Kidney tubule cell (primary cell): ENCODE measurements at regions not wholly inside any gene's neighbourhood (a gene's known extent, or its start where the extent isn't known, plus 50 kb on each side); places are given as distances from the start of the nearest gene placed in this dataset.

Experiments used
- DNase-seq: peaks from one replicate; pipeline ENCODE4 v3.0.0-alpha.2; 2018; ENCODE audit warnings: low spot score

DNA sequence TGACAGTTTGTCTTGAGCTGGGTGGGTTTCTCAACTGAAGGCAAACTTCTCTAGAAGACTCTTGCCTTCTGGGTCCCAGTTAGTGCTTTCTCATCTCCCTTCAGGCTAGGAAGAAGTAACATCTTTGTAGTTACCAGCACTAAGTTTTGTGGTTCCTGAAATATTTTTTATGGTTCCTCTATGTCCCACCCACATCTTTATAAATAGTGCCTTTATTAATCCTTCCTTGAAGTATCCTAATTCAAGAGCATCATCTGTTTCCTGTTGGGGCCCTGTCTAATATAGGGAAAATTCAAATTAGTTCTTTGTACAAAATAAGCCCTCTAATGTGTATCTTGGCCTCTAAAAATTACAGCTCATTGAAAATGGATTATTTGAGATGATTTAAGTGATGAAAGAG, 147.4 kb upstream of the MAOA start:
- no peak for DNase-seq

DNA sequence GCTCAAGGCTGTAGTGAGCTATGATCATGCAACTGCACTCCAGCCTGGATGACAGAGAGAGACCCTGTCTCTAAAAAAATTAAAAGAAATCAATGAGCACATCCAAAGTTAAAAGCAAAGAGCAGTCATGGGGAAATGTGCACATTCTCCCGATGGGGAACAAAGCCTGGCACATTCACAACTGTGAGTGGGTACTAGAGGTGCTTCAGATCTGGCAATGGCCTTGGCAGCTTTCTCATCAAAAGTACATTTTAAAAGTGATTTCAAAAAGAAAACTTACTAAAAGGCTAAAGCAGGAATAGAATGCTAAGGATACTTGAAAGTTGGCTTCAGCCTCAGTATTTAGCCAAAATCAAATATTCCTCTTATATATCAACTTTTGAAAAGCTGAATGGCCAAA, 145.9 kb upstream of the MAOA start:
- no peak for DNase-seq

DNA sequence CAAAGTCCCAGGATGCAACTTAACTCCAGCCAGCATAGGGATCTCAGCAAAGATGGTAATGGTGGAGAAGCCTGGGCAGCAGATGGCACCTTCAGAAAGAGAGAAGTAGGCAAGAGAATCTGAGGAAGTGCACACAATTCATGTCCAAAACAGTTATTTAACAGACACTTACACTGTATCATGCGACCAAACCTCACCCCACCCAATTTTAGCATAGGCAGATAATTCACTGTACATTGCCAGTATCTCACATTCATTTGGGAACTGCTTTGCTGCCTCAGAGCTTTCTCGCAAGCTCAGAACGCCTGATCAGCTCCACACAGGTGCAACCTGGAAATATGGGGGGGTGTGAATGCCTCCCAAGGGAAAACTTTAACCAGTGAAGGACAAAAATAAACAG, 143.0 kb upstream of the MAOA start:
- no peak for DNase-seq

DNA sequence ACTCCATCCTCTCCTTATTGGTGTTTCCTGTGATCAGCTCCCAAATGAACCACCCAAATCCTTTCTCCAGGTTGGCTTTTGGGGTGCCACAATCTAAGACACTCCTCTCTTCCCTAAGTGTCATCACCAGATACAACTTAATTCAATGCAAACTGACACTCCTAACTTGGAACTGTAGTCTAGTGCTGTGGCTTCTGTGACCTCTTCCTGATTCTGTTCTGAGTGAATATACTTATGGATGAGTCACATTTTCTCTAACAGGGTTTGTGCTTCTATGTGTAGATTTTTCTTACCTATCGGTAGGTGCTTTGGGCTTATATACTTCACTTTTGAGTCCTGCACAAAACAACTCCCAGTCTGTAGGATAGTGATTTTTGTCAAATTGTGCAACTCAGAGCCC, 141.3 kb upstream of the MAOA start:
- DNase-seq = no peak

DNA sequence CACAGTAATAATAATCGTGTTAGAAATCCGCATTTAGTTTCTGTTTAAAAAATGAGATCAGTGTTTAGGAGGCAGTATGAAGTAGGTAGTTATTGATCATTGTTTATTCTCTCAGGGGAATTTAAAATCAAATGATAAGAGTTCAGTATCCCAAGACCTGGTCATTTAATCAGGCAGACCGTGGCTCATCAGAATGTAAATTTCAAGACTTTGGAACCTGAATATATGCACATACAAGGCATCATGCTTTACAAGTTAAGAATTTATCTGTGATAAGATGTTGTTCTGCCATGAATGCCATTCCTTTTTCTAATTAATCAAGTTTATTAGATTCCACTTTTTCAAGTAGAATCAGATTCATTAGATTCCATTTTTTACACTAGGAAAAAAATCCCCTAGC, 133.5 kb upstream of the MAOA start:
- DNase-seq = no peak

DNA sequence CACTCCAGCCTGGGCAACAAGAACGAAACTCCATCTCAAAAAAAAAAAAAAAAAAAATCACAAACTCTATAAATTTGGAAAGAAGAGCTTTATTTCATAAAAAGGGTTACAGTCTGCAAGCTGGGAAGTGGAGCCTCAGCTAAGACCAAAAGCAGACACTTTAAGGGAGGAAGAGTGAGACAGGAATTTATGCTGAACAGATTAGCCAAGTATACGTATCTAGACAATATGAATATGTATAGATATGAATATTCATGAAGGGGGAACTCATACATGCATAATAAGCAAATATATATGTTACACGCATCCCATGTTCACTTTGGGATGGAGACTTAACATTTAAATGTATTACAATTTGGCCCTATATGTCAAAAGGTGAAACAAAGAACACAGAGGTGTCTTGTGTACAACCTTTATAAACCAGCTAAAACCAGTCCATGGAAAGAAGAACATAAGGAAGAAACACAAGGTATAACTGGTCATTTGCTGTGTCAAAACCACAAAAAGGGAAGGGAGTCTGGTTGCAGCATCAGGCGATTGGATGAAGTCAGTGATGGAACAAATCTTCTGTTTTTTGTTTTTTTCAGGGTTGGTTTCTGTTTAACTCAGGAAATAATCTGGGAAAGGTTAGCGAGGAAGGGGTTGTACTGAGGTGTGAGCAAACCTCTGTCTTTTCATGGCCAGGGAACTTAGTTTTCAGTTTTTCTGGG, 130.0 kb upstream of the MAOA start:
- no peak for DNase-seq

DNA sequence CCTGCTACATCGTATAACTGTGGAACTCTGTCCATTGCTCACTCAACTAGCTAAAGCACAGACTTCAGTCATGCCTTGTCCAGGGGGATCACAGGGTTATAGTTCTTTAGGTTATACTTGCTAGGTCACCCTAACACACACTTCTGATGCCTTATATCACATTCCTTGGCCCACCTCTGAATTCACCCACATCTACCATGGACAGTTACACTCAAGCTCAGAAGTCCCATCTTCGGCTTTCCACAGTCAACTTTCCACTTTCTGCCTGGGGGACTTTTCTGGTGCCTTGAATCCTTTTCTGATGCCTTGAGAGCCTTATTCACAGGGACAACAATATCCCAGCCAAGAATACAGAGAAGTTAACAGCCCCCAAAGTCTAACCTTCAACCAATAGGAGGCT, 129.2 kb upstream of the MAOA start:
- DNase-seq = no peak

DNA sequence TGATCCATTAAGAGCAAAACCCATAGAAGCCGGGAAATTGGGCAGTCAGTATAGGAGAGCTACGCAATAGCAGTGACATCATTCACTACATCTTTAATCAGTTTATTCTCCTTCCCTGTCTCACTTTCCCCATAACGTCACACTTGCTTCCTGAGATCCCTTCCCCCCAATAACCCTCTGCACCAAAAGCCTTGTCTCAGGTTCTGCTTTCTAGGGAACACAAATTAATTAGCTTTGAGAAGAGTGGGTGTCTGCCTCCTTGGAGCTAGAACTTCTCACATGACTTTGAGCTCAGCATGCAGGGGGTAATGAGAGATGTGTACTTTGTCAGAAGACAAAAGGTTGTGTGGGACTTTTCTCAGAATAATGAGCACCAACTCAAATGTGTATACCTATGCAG, 128.3 kb upstream of the MAOA start:
- no peak for DNase-seq

DNA sequence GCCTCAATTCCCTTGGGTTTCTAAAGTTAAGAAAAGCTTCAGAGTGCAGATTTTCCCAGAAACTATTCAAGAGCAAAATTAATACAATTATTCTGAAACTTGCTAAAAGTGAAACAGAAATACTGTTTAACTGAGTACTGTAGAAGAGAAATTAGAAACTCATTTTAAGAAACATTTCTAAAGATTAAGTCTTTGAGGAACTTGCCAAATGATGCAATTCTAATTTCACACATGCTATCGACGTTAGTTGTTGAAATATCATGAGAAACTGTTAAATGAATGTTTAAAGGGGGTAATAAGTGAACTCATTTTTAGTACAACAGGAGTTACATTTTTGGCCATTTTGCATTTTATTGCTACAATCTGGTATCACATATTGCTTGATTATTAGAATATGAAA, 125.3 kb upstream of the MAOA start:
- no peak for DNase-seq

DNA sequence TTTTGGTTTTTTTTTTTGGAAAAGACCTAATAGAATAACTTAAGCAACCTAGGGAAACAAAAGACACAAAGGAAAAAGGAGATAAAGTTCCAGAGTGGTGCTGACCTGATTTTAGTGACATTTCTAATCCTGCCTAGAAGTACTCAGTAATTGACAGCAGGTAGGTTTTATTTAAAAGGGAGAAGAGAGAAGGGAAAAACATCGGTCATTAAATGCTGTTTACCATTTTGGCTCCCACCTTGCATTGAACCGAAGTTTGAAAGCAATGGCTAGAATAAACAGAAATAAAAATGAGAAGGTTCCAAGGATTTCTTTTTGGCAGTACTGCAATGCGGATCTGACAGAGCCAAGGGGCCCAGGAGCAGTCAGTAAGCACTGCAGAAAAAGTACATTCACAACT, 115.8 kb upstream of the MAOA start:
- DNase-seq = no peak

DNA sequence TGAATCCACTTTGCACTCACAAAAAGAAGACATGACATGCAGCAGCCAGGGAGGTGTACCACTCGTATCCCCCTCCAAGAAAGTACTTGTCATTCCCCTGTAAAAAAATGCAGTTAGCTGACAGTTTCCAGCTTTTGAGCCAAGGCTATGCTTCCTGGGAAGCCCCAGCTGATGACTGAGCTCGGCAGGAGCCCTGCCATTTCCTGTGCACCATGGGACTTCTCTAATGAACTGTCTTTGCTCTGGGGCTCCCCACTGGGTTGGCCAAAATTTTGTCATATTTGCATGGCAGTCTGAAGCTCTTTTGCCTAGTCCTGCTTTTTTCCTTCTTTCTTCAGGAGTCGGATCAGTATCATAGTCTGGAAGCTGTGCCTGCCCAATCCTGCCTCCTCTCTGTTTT, 104.5 kb upstream of the MAOA start:
- peak; percentile 46 for DNase-seq

DNA sequence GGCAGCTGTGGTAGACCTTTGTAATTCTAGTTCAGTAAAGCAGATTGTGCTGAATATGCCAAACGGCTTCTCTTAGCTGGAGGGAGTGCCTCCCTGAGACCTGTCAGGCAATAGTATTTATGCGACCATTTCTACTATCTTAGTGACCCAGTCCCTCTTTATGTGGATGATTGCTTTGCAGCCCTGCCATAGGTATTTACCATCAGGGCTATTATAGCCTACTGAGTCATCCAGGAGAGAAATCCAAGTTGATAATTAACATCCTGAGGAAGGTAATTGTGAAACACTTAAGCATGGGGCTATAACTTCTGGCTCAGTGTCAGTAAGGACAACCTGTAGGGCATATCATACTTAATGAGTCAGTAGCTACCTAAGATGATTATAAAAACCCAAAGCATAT, 103.9 kb upstream of the MAOA start:
- DNase-seq = peak; percentile 84

DNA sequence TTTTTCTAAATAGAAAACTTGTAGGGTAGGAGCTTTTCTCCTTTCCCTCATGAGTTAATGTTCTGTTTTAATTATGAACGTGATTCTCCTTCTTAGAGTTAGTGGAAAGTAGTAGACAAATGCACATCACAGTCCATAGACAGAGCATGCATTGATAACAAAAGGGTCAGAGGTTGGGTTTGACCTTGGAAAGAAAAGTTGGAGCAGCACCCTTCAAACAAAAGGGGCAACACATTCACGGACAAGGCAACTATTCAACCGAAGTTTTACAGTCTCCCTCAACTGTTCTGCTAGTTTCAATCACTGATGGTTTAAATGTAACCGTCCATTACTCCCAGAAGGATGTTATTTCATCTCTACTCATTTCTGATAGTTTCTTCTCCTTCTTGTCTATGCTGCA, 103.4 kb upstream of the MAOA start:
- DNase-seq = no peak

DNA sequence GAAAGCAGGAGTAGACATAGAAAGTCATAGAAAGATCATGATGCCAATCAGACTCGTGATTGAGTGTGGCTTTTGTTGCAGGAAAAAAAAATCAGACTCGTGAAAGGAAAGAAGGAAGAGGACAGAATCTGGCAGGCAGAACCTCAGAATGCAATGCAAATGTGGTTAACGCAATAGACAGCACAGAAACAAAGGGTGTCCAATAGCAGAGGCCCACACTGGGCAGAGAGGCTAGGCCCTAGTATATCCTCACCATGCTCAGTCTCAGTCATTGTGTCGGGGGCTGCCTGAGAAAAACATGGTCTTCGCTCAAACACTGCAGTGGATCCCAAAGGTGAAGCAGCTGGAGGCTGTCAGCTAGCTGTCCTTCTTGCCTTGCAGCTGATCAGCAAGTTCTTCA, 102.8 kb upstream of the MAOA start:
- DNase-seq = no peak

DNA sequence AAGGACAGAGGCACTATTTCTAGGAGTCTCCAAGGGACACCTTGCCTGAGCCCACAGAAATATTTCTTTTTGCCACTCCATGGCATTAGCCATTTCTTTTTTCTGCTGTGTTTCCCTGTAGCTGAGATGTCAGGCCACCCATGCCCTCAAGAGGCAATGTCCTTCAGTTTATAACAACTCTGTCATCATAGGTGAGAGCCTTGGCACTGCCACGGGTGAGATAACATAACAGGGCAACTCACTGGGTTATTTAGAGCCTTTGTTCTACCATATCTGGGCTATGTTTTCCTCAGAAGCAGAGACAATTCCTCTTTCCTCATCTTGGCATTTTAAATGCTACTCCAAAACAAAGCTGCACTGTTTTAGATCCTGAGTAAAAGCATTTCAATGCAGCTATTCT, 99.9 kb upstream of the MAOA start:
- no peak for DNase-seq

DNA sequence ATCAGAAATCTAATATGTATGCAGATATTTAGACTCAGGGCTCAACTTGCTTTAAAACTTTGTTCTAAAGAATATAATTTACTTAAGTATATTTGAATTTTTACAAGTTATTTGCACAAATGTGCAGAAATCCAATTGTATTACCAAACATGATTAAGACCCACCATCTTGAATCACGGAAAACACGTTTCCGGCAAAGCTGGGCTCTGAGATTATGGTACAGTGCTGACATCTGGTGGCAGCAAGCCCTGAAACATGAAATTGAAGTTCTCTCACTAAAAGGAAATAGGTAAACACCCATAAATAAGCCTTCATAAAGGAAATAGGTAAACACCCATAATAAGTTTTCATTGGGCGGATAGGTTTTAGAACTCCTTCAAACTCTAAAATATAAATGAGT, 98.3 kb upstream of the MAOA start:
- DNase-seq = peak; percentile 63

DNA sequence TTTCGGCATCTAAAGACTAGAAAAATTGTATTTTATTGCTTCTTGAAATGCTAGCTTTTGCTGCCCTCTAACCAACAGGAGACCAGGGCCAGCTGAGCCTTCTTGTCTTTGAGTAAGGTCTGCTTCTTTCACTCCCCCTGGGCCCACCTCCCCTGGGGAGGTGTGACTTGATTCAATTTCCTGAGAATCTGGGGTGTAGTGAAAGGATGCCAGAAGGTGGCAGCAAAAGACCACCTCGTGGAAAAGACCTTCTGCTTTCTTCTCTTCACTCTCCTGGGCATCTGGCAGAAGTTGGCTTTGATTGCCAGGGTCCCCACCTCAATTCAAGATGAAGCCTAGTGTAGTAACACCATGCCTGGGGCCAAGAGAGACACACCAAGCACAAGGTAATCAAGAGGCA, 96.5 kb upstream of the MAOA start:
- DNase-seq = peak; percentile 49

DNA sequence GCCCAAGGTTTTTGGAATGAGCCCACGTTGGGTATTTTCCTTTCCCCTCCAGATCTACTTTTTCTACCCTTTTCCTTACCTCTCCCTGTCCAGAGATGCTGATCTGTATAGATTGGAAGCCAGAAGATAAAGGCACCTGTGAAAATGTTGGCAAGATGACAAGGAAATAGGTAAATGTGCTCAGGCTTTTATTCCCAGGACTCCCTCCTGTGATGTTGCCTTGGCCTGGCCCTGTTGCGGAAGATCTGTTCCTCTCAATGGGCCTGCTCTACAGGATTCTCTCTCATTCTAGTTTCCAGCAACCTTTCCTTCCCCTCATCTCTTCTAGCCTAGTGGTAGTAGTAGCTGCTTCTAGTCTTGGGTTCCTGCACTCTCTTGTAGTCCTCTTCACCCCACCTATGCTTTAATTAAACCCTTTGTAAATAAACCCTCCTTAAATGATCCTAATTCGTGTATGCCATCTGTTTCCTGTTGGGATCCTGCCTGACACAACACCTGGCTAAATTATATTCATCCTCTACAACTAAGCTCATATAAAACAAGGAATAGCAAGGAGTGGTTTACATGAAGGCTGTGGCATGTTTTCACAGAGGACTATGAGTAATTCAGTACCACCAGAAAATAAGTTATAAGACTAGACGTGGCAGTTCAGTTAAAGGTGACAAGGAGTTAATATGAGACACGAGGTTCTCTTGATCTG, 95.7 kb upstream of the MAOA start:
- DNase-seq = no peak

DNA sequence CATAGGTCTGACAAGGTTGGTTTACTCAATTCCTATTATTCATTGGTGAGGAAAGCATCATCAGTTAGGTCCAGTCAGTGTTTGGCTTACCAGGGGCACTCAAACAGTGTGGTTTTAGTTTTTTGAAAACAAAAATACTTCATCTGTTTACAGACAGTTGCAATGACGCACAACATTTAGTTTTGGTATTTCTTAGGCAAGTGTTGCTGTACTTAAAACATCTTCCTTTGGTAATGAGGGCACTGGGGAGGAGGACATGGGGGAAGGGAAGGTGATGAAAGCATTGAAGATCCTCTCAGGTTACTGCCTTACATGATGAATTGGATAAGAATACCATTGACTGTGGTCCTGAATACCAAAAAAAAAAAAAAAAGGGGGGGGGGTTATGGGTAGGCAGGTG, 93.7 kb upstream of the MAOA start:
- DNase-seq = no peak

DNA sequence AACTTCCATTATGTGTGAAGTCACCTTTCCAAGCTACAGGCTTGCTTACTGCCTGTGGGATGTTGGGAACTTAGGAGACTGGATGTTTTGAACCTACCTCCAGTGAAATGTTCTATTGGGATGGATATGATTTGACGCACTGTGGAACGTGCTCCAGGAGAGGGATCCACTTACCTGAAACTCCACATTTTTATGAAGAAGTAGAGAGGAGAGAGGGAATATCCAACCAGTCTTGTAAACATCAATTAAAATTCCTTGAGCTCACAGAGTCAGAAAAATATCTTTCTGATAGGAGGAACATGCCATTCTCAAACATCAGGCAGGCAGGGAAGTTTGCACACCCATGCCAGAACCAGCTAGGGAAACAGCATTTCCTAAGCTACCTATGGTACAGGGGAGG, 91.1 kb upstream of the MAOA start:
- peak; percentile 20 for DNase-seq

DNA sequence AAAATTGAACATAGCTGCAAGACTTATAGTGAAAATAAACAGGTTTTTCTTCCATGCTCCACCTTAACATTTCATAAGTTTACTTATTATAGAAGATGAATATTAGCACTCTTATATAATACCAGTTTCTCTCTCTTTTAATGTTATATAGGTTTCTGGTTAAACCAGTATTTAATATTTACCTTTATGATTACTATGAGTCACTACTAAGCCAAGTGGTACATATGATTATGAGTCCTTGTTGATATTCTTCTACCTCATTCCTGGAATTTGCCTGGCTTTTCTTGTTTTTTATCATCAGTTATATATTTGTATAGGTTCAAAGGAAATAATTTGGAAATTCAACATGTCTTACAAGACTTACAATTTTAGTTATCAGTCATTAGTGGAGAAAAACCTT, 89.9 kb upstream of the MAOA start:
- no peak for DNase-seq

DNA sequence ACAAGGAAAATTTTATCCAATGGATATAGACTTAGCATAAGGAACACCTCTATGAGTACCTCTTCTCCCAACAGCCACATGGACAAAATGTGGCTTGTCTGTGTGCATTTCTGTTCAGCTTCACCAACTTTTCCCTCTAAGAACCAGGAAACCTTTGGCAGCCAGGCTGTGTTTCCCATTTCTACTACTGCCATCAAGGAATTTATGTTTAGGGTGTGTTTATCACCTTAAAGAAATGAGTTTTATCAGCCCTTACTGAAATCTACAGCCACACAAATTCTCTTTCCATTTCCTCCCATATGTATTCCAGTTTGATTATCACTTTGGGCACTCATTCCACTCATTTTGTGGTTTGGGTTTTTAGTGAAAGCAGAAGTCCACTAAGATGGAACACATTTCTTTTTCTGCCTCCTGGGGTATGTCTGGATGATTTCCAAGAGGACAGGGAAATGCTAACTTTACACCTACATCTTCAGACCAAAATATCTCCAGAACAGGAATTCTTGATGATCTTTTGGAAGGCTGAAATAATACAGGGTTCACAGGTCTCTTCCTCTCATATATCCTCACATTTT, 82.6 kb upstream of the MAOA start:
- DNase-seq = no peak

DNA sequence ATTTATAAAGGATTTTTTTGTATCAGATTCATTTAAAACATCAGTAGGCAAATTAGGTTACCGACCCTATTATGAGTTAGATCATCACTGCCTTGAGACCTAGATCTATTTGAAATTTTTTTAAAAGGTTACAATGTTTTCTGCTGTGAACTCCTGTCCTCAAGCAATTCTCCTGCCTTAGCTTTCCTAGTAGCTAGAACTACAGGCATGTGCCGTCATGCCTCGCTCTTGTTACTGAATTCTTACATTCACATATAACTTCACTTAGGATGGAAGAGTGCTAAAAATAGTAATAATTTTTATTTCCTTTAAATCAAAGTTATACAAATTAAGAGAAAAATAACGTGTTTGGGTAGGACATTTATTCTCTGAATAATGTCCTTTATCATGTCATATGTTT, 75.5 kb upstream of the MAOA start:
- no peak for DNase-seq

DNA sequence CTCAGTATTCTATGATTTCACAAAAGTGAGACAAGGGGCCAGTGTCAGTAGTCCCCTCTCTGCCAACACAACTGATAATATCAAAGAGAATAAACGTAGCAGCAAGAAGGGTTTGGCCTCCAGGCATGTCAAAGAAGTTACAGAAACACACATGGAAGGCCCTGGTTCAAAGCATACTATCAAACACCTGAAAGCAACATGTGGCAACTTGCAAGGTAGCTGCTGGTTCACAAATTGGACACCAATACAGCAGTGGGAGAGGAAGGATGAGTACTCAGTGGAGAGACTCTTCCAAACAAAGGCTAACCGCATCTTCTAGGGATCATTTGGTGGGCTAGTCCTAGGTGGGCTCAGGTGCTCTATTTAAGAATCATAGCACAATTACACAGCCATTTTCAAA, 74.9 kb upstream of the MAOA start:
- DNase-seq = no peak
